ENCODE measurements at regions not wholly inside any gene's neighbourhood (a gene's known extent, or its start where the extent isn't known, plus 50 kb on each side); places are given as distances from the start of the nearest gene placed in this dataset.

DNA sequence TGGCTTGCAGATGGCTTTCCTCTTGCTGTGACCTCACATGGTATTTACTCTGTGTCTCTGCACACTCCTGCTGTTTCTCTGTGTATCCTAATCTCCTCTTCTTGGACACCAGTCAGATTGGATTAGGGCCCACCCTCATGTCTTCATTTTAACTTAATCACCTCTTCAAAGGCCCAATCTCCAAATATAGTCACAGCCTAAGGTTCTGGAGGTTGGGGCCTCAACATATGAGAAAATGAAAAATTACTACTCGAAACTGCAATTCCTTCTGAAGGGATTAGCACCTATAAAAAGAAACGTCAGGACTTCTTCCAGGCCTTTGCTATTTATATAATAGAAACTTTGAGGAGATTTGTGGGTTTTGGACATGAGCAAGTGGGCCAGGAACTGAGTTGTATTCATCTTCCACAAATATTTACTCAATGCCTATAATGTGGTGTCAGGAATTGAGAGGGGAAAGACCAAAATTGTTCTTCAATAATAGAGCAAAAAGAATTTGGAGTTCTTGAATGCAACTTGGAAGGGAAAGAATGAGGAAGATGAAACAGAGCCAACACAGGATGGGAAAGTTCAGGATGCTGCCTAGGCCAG lies 270.0 kb upstream of the FN1 start:
- H3K27me3 ChIP-seq (ENCODE audit: control insufficient read depth, insufficient read depth, low read length): no peaks in the 10 kb centered on the region
- FAIRE-seq: no peak
- H3K36me3 ChIP-seq (ENCODE audit: control insufficient read depth, insufficient read depth, low read length): no peaks in the 10 kb centered on the region
- no peak overlapping the region for H3K4me3 ChIP-seq (ENCODE audit: low read depth, low read length)
- DNase-seq (ENCODE audit: low read depth): no peak
- TF ChIP-seq, protein P1, sequence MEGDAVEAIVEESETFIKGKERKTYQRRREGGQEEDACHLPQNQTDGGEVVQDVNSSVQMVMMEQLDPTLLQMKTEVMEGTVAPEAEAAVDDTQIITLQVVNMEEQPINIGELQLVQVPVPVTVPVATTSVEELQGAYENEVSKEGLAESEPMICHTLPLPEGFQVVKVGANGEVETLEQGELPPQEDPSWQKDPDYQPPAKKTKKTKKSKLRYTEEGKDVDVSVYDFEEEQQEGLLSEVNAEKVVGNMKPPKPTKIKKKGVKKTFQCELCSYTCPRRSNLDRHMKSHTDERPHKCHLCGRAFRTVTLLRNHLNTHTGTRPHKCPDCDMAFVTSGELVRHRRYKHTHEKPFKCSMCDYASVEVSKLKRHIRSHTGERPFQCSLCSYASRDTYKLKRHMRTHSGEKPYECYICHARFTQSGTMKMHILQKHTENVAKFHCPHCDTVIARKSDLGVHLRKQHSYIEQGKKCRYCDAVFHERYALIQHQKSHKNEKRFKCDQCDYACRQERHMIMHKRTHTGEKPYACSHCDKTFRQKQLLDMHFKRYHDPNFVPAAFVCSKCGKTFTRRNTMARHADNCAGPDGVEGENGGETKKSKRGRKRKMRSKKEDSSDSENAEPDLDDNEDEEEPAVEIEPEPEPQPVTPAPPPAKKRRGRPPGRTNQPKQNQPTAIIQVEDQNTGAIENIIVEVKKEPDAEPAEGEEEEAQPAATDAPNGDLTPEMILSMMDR (IDR thresholded peaks at IDR 0.05; ENCODE audit: insufficient read depth, low read length, severe bottlenecking): no peak

DNA sequence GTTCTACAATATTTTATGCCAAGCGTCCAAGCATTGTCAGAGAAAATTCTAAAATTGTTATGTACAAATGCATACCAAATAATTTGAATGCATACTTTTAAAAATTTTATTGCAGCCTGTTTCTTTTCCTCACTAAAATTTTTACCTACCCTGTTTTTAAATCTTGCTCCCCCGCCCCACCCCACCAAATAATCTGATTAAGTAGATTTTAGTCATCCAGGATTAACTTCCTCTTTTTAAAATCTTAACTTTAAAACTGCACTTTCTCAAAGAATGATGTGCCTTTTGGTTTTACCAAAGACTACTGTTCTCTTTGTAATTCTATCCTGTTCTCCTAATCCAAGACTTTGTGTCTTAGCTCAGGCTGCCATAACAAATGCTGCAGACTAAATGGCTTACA lies 269.4 kb upstream of the FN1 start:
- Histone ChIP-seq H3K4me3 (ENCODE audit: low read depth, low read length) (no peak overlapping the region), H3K27me3 (ENCODE audit: control insufficient read depth, insufficient read depth, low read length) (no peaks in the 10 kb centered on the region), H3K36me3 (ENCODE audit: control insufficient read depth, insufficient read depth, low read length) (no peaks in the 10 kb centered on the region)
- DNase-seq (ENCODE audit: low read depth) (no peak), FAIRE-seq (no peak)
- TF ChIP-seq, protein P1 (IDR thresholded peaks at IDR 0.05; ENCODE audit: insufficient read depth, low read length, severe bottlenecking): no peak

DNA sequence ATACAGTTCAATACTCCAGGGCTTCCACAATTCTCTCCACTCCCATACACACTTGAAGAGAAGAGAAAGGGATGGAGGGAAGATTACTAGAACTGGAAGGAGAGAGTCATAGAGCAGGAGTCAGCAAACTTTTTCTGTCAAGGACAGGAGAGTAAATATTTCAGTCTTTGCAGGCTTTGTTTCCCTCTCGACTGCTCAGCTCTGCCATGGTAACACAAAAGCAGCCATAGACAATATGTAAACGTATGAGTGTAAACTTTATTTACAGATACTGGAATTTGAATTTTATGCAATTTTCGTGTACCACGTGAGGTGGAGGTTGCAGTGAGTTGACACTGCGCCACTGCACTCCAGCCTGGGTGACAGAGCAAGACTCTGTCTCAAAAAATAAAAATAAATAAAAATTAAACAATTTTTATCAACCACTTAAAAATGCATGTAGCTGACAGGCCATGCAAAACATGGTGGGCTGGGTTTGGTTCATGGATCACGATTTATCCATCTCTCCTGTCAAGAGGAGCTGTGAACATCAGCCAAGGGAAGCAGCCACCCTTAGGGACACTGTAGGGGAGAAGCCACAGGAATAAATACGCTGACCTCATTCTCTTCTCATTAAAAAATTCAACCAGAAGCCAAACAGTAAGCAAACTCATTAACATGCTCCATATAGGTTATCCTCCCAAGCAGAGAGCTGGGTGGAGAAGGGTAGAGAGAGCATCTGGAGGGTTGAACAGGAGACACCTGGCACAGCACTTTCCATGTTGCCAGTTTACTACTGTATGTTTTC lies 266.4 kb upstream of the FN1 start:
- TF ChIP-seq, protein P1 (IDR thresholded peaks at IDR 0.05; ENCODE audit: insufficient read depth, low read length, severe bottlenecking): no peak

DNA sequence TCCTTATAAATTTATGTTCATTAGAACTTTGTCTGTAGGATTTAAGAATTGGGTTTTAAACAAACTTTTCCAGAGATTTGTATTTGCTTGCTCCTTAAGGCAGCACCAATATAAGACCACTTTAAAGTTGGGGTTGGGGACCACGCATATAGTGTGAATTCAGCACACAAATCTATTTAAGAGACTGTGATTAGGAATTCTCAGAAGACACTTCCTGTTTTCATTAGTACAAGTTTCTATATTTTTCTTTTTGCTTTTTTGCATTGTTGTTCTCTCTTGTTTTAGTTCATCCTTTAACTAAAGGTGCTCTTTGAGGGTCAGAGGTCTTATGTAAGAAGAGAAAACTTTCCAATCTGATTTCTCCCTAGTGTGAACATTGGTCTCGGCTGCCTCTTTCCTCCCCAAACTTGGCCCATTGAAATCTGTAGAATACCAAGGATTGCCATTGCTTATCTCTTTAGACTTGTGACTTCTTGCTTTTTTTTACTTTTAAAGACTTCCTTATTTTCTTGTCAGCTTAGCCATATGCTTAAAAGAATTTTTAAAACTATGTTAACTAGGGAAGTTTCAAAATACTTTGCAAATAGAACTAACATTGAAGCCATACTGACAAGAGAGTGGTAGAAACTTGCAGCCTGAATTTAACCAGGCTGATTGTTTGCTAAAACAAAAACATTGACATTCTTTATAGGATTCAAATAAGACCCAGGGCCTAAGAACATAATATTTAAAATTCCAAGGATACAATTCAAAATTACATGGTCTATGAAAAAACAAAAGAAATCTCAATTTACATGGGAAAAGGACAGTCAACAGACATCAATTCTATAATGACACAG lies 264.1 kb upstream of the FN1 start:
- Histone ChIP-seq H3K4me3 (ENCODE audit: low read depth, low read length) (no peak overlapping the region), H3K27me3 (ENCODE audit: control insufficient read depth, insufficient read depth, low read length) (no peaks in the 10 kb centered on the region), H3K36me3 (ENCODE audit: control insufficient read depth, insufficient read depth, low read length) (no peaks in the 10 kb centered on the region)
- TF ChIP-seq, protein P1 (IDR thresholded peaks at IDR 0.05; ENCODE audit: insufficient read depth, low read length, severe bottlenecking): no peak
- FAIRE-seq (no peak), DNase-seq (ENCODE audit: low read depth) (no peak)

More for the DNA sequence above, 266.4 kb upstream of the FN1 start:
- Histone ChIP-seq H3K4me3 (ENCODE audit: low read depth, low read length) (no peak overlapping the region), H3K36me3 (ENCODE audit: control insufficient read depth, insufficient read depth, low read length) (no peaks in the 10 kb centered on the region), H3K27me3 (ENCODE audit: control insufficient read depth, insufficient read depth, low read length) (no peaks in the 10 kb centered on the region)
- no peak for DNase-seq (ENCODE audit: low read depth)
- no peak for FAIRE-seq

DNA sequence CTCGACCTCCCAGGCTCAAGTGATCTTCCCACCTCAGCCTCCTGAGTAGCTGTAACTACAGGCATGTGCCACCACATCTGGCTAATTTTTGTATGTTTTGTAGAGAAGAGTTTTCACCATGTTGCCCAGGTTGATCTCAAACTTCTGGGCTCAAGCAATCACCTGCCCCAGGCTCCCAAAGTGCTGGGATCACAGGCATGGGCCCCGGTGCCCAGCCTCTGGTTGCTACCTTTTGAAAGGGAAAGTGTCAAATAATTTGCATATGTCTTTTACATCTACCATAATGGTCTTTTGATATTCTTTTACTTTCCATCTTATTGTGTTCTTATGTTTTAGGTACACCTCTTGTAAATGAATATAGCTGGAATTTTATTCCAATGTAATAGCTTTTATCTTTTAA lies 263.1 kb upstream of the FN1 start:
- Histone ChIP-seq H3K36me3 (ENCODE audit: control insufficient read depth, insufficient read depth, low read length) (no peaks in the 10 kb centered on the region), H3K27me3 (ENCODE audit: control insufficient read depth, insufficient read depth, low read length) (no peaks in the 10 kb centered on the region), H3K4me3 (ENCODE audit: low read depth, low read length) (no peak overlapping the region)
- TF ChIP-seq, protein P1 (IDR thresholded peaks at IDR 0.05; ENCODE audit: insufficient read depth, low read length, severe bottlenecking): no peak
- DNase-seq (ENCODE audit: low read depth): no peak
- no peak for FAIRE-seq
